Ishikawa (cell line): ENCODE measurements at regions not wholly inside any gene's neighbourhood (a gene's known extent, or its start where the extent isn't known, plus 50 kb on each side); places are given as distances from the start of the nearest gene placed in this dataset.

Experiments used
- CEBPB ChIP-seq: IDR thresholded peaks from 2 replicates; pipeline ENCODE4 v1.6.1; 2012
- CREB1 ChIP-seq: IDR thresholded peaks from 2 replicates; pipeline ENCODE4 v1.6.1; 2012; ENCODE audit warnings: low read depth
- EGR1 ChIP-seq: IDR thresholded peaks from 2 replicates; pipeline ENCODE4 v1.6.1; 2012
- EP300 ChIP-seq: IDR thresholded peaks from 2 replicates; pipeline ENCODE4 v1.6.1; 2012; ENCODE audit warnings: borderline replicate concordance
- FOXM1 ChIP-seq: IDR thresholded peaks from 2 replicates; pipeline ENCODE4 v1.6.1; 2012; ENCODE audit warnings: low read depth, borderline replicate concordance
- NFIC ChIP-seq: IDR thresholded peaks from 2 replicates; pipeline ENCODE4 v1.6.1; 2012
- RAD21 ChIP-seq: IDR thresholded peaks from 2 replicates; pipeline ENCODE4 v1.6.1; 2012; ENCODE audit warnings: low read depth
- TAF1 ChIP-seq: IDR thresholded peaks from 2 replicates; pipeline ENCODE4 v1.6.1; 2012; ENCODE audit warnings: low read depth, mild to moderate bottlenecking
- TCF12 ChIP-seq: IDR thresholded peaks from 2 replicates; pipeline ENCODE4 v1.6.1; 2012; ENCODE audit warnings: low read depth
- TEAD4 ChIP-seq: IDR thresholded peaks from 2 replicates; pipeline ENCODE4 v1.6.1; 2012
- YY1 ChIP-seq: IDR thresholded peaks from 2 replicates; pipeline ENCODE4 v1.6.1; 2012; ENCODE audit warnings: low read depth
- ZBTB7A ChIP-seq: IDR thresholded peaks from 2 replicates; pipeline ENCODE4 v1.6.1; 2012; ENCODE audit warnings: low read depth
- TF ChIP-seq, protein P1 (sequence below): IDR thresholded peaks from 2 replicates; pipeline ENCODE4 v1.6.1; 2012; ENCODE audit warnings: low read depth, mild to moderate bottlenecking
- TF ChIP-seq, protein P2 (sequence below): IDR thresholded peaks from 2 replicates; pipeline ENCODE4 v1.6.1; 2012
- TF ChIP-seq, protein P3 (sequence below): IDR thresholded peaks from 2 replicates; pipeline ENCODE4 v1.6.1; 2012

DNA sequence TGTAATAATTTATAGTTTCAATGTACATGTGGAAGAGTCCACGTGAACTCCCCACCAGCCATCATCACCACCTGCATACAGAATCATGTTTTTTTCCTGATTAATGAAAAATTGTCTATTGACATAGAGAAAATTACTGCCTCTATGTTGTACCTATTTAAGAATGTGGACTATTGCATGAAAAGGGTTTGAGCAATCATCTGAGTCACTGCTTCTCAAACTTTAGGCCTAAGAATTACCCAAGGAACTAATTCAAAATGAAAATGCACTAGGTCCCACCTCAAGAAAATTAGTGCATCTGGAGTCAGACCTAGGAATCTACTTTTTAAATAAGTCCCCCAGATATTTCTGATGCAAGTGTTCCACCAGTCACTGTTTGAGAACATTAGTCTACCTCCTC lies 709.3 kb downstream of the MAT2B start:
- TF ChIP-seq CEBPB (no peak), TEAD4 (no peak), EP300 (no peak), CREB1 (no peak), RAD21 (no peak)
- TF ChIP-seq, protein P1, sequence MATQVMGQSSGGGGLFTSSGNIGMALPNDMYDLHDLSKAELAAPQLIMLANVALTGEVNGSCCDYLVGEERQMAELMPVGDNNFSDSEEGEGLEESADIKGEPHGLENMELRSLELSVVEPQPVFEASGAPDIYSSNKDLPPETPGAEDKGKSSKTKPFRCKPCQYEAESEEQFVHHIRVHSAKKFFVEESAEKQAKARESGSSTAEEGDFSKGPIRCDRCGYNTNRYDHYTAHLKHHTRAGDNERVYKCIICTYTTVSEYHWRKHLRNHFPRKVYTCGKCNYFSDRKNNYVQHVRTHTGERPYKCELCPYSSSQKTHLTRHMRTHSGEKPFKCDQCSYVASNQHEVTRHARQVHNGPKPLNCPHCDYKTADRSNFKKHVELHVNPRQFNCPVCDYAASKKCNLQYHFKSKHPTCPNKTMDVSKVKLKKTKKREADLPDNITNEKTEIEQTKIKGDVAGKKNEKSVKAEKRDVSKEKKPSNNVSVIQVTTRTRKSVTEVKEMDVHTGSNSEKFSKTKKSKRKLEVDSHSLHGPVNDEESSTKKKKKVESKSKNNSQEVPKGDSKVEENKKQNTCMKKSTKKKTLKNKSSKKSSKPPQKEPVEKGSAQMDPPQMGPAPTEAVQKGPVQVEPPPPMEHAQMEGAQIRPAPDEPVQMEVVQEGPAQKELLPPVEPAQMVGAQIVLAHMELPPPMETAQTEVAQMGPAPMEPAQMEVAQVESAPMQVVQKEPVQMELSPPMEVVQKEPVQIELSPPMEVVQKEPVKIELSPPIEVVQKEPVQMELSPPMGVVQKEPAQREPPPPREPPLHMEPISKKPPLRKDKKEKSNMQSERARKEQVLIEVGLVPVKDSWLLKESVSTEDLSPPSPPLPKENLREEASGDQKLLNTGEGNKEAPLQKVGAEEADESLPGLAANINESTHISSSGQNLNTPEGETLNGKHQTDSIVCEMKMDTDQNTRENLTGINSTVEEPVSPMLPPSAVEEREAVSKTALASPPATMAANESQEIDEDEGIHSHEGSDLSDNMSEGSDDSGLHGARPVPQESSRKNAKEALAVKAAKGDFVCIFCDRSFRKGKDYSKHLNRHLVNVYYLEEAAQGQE, result no peak
- TF ChIP-seq, protein P2, sequence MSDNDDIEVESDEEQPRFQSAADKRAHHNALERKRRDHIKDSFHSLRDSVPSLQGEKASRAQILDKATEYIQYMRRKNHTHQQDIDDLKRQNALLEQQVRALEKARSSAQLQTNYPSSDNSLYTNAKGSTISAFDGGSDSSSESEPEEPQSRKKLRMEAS, result no peak

DNA sequence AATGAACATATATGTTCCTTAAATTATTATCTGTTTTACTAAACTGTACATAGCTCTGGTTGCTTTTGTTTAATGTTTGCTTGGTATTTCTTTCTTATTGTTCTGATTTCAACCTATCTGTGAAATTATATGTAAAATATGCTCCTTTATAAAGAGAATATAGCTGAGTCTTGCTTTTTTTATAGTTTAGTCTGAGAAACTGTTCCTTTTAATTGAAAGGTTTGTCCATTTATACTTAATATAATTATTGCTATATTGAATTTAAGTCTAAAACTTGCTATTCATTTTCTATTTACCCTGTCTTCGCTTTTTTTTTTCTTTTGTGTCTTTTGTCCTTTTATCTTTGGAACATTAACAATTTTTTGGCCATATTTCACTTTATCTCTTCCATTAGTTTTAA lies 712.0 kb downstream of the MAT2B start:
- TF ChIP-seq YY1, result no peak
- no peak for TF ChIP-seq ZBTB7A
- no peak for TF ChIP-seq TEAD4
- TF ChIP-seq, protein P2, result no peak
- TF ChIP-seq RAD21, result no peak
- TF ChIP-seq TAF1, result no peak
- TF ChIP-seq TCF12, result no peak
- TF ChIP-seq CREB1, result no peak
- no peak for TF ChIP-seq NFIC
- TF ChIP-seq CEBPB, result no peak
- TF ChIP-seq, protein P3, sequence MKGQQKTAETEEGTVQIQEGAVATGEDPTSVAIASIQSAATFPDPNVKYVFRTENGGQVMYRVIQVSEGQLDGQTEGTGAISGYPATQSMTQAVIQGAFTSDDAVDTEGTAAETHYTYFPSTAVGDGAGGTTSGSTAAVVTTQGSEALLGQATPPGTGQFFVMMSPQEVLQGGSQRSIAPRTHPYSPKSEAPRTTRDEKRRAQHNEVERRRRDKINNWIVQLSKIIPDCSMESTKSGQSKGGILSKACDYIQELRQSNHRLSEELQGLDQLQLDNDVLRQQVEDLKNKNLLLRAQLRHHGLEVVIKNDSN, result no peak
- no peak for TF ChIP-seq FOXM1

DNA sequence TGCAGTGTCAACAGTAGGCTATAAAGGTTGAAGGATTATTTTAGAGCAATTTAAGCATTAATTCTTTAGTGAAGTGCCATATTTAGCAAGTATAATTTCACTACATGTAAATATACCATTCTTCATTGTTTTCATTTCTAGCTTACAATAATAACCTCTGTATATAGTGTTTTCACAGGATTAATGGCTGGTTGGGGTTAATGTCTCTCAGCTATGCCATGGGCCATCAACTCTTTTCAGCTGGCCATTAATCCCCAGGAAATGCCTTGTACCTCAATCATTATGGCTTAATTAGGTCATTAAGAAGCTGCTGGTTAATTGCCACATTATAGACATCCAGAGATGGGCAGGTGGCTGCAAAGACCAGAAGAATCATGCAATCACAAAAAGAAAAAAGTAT lies 715.1 kb downstream of the MAT2B start:
- no peak for TF ChIP-seq CEBPB

DNA sequence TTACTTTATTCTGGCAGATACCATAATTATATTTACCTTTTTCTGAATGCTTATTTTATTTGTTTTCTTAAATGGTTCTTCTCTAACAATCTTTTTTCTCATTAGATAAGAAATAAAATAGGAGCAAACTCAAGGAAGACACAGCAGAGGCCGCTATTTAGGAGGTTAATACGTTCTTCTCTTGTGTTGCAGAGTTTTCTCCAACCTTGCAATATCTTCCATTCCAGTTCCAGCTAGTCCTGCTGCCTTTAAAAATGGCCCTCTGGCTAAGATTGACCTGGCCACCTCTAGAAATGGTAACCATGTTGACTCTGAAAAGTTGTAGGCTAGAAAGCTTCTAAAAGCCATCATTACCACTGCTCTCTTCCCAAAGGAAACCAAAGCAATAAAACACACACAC lies 718.8 kb downstream of the MAT2B start:
- TF ChIP-seq YY1 (no peak), EGR1 (no peak), TCF12 (no peak), FOXM1 (no peak), TAF1 (no peak), CEBPB (no peak), TEAD4 (no peak), EP300 (no peak), ZBTB7A (no peak)
- TF ChIP-seq, protein P3, result no peak

DNA sequence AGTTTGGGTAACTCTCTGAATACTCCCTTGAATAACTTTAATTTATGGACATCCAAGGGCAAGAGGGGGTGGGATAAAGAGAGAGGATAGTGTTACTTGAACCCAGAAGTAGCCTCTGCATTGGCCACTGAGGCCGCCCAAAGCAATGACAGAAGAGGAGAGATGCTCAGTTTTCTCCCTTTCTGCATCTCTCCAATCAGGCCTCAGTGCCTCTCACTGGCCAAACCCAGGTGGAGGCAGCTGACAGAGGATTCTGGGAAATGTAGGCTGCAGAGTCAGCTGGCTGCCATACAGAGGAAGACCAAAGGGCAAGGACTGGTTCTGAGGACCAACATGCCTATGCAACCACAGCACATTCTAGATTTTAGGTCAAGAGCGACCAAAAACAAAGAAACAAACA lies 719.4 kb downstream of the MAT2B start:
- TF ChIP-seq EGR1 (no peak), YY1 (no peak), TAF1 (no peak), TEAD4 (no peak), NFIC (no peak), CREB1 (no peak), CEBPB (no peak), TCF12 (no peak), ZBTB7A (no peak), RAD21 (no peak), FOXM1 (no peak), EP300 (no peak)
- TF ChIP-seq, protein P2, result no peak
- TF ChIP-seq, protein P3, result no peak
- TF ChIP-seq, protein P1, result no peak

DNA sequence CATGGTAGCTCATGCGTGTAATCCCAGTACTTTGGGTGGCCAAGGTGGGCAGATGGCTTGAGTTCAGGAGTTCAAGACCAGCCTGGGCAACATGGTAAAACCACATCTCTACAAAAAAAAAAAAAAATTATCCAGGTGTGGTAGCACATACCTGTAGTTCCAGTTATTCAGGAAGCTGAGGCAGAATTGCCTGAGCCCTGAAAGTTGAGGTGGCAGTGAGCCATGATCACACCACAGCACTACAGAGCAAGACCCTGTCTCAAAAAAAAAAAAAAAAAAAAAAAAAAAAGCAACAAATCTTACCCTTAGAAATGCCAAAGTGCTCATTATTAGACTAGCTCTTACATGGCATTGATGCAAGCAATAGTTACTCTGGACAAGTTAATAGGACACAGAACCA lies 724.9 kb downstream of the MAT2B start:
- TF ChIP-seq NFIC, result no peak
- no peak for TF ChIP-seq TAF1
- TF ChIP-seq, protein P3, result no peak
